ENCODE measurements at regions not wholly inside any gene's neighbourhood (a gene's known extent, or its start where the extent isn't known, plus 50 kb on each side); places are given as distances from the start of the nearest gene placed in this dataset.

DNA sequence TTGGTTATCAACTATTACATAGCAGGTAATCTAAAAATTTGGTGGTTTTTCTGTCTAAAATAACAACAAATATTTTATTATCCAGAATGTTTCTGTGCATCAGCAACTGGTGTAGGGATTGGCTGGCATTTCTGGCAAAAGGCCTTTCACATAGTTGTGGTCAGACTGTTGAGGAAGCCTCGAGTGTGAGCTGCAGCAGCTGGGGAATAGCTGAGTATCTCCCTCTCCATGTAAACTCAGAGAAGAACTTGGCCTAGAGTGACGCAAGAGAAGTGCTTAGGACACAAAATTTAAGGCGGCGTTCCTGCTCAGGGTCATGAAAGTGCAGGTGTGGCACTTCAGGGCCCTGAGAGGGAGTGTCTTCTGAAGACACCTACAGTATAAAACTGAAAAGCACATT, 558.9 kb downstream of the SPOCK3 start:
- Histone ChIP-seq H2BK120ac (ENCODE audit: low read depth, low read length, poor library complexity, severe bottlenecking) (no peak overlapping the region), H2AFZ (ENCODE audit: low read length) (no peak overlapping the region), H3K79me1 (ENCODE audit: insufficient read depth, low read depth, low read length, poor library complexity, severe bottlenecking) (no peaks in the 10 kb centered on the region), H3K23ac (ENCODE audit: insufficient read length, low read depth, low read length) (no peak overlapping the region), H4K5ac (ENCODE audit: insufficient read length, low read depth, low read length) (no peak overlapping the region), H2BK20ac (ENCODE audit: low read depth, low read length, poor library complexity, severe bottlenecking) (no peak overlapping the region), H3K4me1 (ENCODE audit: insufficient read depth, low read length) (no peaks in the 10 kb centered on the region), H3K56ac (ENCODE audit: insufficient read length, low read depth, low read length) (no peak overlapping the region), H3K79me2 (ENCODE audit: insufficient read depth, low read length) (no peaks in the 10 kb centered on the region), H2BK5ac (ENCODE audit: insufficient read length, low read length) (no peak overlapping the region), H2BK15ac (ENCODE audit: low read depth, low read length) (no peak overlapping the region), H3K18ac (ENCODE audit: insufficient read length, low read depth, low read length) (no peak overlapping the region), H3K14ac (ENCODE audit: insufficient read depth, low read length) (no peak overlapping the region), H3K27ac (ENCODE audit: insufficient read length, low read depth, low read length) (no peak overlapping the region), H3K9ac (ENCODE audit: extremely low read depth, insufficient read length, low read length) (no peak overlapping the region), H2AK5ac (ENCODE audit: insufficient read length, low read length) (no peak overlapping the region), H4K91ac (ENCODE audit: insufficient read length, low read depth, low read length) (no peak overlapping the region), H4K8ac (replicated peaks; ENCODE audit: insufficient read length, low read depth, low read length) (no peak overlapping the region), H3K27me3 (ENCODE audit: insufficient read depth, low read length) (no peaks in the 10 kb centered on the region), H3T11ph (ENCODE audit: low read length) (no peak overlapping the region), H4K20me1 (ENCODE audit: control insufficient read depth, insufficient read depth, insufficient read length) (no peaks in the 10 kb centered on the region), H3K9me3 (ENCODE audit: control insufficient read depth, low read depth, low read length) (no peaks in the 10 kb centered on the region), H2BK12ac (ENCODE audit: insufficient read length, low read depth, low read length) (no peak overlapping the region), H3K23me2 (ENCODE audit: insufficient read length, low read depth, low read length, poor library complexity, severe bottlenecking) (no peaks in the 10 kb centered on the region), H3K4me2 (ENCODE audit: insufficient read depth, insufficient read length, low read length) (no peak overlapping the region), H3K4ac (ENCODE audit: low read depth, low read length) (no peak overlapping the region)
- no peak overlapping the region for H3K4me3 Mint-ChIP-seq
- H3K27ac Mint-ChIP-seq, result peak overlapping the region in 1 of 3 experiments; percentile 29; a peak in 1 of 7 replicates
- DNase-seq, result no peak
- WGBS (ENCODE audit: extremely low coverage, insufficient read length, low lambda C conversion rate), result no CpG with 5 or more reads among the region's 4 CpGs
- peaks cover 0 to 6% of the 10 kb centered on the region in 2 experiments; a peak in 2 of 4 replicates for H3K4me1 Mint-ChIP-seq
- TF ChIP-seq, protein P1, sequence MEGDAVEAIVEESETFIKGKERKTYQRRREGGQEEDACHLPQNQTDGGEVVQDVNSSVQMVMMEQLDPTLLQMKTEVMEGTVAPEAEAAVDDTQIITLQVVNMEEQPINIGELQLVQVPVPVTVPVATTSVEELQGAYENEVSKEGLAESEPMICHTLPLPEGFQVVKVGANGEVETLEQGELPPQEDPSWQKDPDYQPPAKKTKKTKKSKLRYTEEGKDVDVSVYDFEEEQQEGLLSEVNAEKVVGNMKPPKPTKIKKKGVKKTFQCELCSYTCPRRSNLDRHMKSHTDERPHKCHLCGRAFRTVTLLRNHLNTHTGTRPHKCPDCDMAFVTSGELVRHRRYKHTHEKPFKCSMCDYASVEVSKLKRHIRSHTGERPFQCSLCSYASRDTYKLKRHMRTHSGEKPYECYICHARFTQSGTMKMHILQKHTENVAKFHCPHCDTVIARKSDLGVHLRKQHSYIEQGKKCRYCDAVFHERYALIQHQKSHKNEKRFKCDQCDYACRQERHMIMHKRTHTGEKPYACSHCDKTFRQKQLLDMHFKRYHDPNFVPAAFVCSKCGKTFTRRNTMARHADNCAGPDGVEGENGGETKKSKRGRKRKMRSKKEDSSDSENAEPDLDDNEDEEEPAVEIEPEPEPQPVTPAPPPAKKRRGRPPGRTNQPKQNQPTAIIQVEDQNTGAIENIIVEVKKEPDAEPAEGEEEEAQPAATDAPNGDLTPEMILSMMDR (conservative IDR thresholded peaks at IDR 0.05), result no peak
- no peaks in the 10 kb centered on the region for H3K9me3 Mint-ChIP-seq
- no peaks in the 10 kb centered on the region for H3K36me3 Mint-ChIP-seq (ENCODE audit: insufficient read depth in 1 of 3, low read depth in 3 of 3)
- H3K27me3 Mint-ChIP-seq (ENCODE audit: low read depth), result no peaks in the 10 kb centered on the region
